WERI-Rb-1 (cell line): ENCODE measurements at regions not wholly inside any gene's neighbourhood (a gene's known extent, or its start where the extent isn't known, plus 50 kb on each side); places are given as distances from the start of the nearest gene placed in this dataset.
"Not testable (repeated sequence)": the region's sequence is repeated elsewhere in the genome, so short reads cannot be mapped to it uniquely, and the experiment has no call there.

Experiments
- DNase-seq: peaks from one replicate; pipeline ENCODE4 v3.0.0-alpha.2; 2020
- H3K27ac ChIP-seq: fragments of 250-450 bp; sonication (Bioruptor Pico); 2 replicates; pipeline ENCODE4 v1.5.1; 2020; ENCODE audit warnings: mild to moderate bottlenecking, moderate library complexity
- H3K27me3 ChIP-seq: fragments of 250-450 bp; sonication (Bioruptor Pico); 2 replicates; pipeline ENCODE4 v1.5.1; 2021; ENCODE audit warnings: mild to moderate bottlenecking, low read depth, moderate library complexity; ENCODE audit not compliant: insufficient read depth, severe bottlenecking
- H3K36me3 ChIP-seq: fragments of 250-450 bp; sonication (Bioruptor Pico); 2 replicates; pipeline ENCODE4 v1.5.1; 2020; ENCODE audit warnings: mild to moderate bottlenecking, moderate library complexity
- H3K4me3 ChIP-seq: 2 replicates; pipeline ENCODE4 v1.5.1; 2011; ENCODE audit warnings: low read depth, mild to moderate bottlenecking, control low read depth, low read length
- H3K9me3 ChIP-seq: fragments of 250-450 bp; sonication (Bioruptor Pico); 2 replicates; pipeline ENCODE4 v1.5.1; 2021; ENCODE audit warnings: mild to moderate bottlenecking, moderate library complexity; ENCODE audit not compliant: severe bottlenecking
- TF ChIP-seq, protein P1 (sequence below): IDR thresholded peaks from 2 replicates; pipeline ENCODE4 v1.5.1; 2011; ENCODE audit warnings: low read depth, mild to moderate bottlenecking, control low read depth, inconsistent platforms, low read length

DNA sequence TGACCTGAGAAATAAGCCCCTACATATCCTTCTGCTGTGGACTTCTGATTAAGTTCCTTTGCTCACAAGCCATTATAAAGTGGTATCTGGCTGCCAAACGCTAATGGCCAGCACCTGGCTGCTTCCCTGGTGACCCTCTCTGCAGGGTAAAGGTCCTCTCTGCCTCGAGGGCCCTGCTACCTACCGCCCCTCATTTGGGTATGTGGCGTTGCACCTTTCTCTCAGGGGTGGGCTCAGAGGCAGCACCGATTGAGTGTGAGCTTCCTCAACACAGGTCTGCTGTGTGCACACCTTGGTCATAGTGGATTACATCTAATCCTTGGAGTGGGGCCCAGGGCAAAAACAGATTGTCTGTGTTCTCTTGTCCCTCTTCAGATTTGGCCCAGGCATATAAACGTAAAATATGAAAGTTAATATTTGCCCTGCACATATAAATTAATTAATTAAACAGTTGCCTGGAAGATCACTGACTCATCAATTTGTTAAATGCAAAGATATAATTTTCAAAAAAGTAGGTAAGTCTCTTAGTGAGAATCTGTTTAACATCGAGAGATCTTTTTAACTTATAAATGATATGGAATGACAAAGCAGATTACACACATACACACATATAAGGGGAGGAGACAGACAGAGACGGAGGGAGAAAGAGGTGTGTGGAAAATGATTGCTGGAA, 174.5 kb upstream of the SMIM31 start:
- peaks cover 5% of the 10 kb centered on the region for H3K9me3 ChIP-seq
- H3K36me3 ChIP-seq: no peaks in the 10 kb centered on the region
- no peak overlapping the region for H3K27ac ChIP-seq
- DNase-seq: no peak
- no peaks in the 10 kb centered on the region for H3K27me3 ChIP-seq
- no peak overlapping the region for H3K4me3 ChIP-seq
- TF ChIP-seq, protein P1, sequence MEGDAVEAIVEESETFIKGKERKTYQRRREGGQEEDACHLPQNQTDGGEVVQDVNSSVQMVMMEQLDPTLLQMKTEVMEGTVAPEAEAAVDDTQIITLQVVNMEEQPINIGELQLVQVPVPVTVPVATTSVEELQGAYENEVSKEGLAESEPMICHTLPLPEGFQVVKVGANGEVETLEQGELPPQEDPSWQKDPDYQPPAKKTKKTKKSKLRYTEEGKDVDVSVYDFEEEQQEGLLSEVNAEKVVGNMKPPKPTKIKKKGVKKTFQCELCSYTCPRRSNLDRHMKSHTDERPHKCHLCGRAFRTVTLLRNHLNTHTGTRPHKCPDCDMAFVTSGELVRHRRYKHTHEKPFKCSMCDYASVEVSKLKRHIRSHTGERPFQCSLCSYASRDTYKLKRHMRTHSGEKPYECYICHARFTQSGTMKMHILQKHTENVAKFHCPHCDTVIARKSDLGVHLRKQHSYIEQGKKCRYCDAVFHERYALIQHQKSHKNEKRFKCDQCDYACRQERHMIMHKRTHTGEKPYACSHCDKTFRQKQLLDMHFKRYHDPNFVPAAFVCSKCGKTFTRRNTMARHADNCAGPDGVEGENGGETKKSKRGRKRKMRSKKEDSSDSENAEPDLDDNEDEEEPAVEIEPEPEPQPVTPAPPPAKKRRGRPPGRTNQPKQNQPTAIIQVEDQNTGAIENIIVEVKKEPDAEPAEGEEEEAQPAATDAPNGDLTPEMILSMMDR: no peak

DNA sequence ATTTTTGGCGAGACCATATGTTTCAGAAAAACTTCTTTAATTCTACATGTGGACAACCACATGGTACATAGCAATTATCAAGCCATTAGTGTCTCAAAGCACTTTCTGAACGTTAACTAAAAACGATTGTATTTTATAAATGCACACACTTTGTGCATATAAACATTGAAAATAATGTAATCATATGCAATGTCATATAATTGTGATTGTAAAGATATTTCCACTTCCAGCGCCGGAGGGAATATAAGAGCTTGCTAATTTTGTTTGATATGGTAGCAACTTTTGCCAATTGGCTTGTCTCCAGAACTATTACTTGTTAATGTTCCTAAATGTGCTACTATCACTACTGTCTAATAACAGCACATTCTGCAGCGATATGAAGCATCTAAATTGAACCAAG, 162.3 kb upstream of the SMIM31 start:
- H3K27me3 ChIP-seq: no peaks in the 10 kb centered on the region
- no peak overlapping the region for H3K4me3 ChIP-seq
- no peaks in the 10 kb centered on the region for H3K9me3 ChIP-seq
- no peaks in the 10 kb centered on the region for H3K36me3 ChIP-seq
- H3K27ac ChIP-seq: no peak overlapping the region
- no peak for DNase-seq
- TF ChIP-seq, protein P1: no peak

DNA sequence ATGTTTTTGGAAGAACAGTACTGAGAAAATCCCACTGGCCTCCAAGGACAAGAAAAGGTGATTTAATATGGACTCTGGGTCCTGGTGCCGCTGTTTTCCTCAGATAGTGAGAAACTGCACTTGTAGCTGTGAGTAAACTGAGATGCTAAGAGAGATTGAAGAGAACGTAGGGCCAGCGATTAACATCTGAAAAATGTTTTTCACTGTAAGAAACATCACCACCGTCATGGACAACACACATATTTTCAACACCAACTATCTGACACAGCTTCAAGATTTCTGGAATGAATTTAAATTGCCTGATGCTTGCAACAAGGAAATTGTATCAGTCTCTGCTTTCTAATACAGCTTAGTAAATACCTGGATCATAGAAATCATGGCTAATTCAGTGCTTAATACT, 158.2 kb upstream of the SMIM31 start:
- TF ChIP-seq, protein P1: no peak
- Histone ChIP-seq H3K4me3 (no peak overlapping the region), H3K27me3 (no peaks in the 10 kb centered on the region), H3K27ac (no peak overlapping the region), H3K9me3 (no peaks in the 10 kb centered on the region), H3K36me3 (no peaks in the 10 kb centered on the region)
- DNase-seq: no peak

DNA sequence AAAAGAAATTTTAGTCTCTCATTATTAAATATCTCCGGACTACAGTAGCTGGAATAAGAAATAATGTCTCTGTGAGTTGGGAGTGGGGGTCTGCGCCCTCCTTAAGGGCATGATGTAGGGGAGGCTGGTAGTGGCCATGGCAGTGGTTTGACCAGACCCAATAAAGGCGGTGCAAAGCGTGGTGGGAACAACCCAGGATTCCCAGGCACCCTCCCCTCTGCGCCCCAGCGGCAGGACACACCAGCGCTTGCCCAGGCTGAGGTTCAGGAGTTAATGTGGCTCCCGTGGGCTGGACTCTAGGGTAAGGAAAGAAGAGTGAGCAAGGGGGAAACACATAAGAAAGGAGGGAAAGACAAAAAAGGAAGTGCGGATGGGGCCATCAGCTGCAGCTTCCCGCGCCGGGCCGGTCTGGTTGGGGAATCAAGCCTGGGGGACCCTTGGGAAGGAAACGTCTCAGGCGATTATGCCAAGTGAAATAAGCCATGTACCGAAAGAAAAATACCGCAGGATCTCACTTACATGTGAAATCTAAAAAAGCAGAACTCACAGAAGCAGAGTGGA, 157.5 kb upstream of the SMIM31 start:
- Histone ChIP-seq H3K27ac (no peak overlapping the region), H3K36me3 (no peaks in the 10 kb centered on the region), H3K9me3 (no peaks in the 10 kb centered on the region), H3K4me3 (no peak overlapping the region), H3K27me3 (no peaks in the 10 kb centered on the region)
- TF ChIP-seq, protein P1: no peak
- DNase-seq: no peak

DNA sequence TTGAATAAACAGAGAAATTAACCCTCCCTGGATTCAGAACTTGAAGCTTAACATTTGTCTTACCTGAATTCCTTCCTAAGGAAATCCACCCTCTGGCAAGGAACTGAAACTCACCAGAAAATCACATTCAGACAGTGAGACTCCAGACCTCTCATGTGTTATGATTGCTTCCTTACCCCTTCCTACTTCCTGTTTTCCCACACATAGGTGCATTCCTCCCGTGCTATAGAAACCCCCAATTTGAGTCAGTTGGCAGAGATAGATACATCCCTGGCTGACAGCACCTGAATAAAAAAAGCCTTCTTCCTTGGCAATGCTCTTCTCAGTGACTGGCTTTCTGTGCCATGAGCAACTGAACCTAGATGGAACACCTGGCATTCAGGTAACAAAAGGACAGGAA, 157.0 kb upstream of the SMIM31 start:
- TF ChIP-seq, protein P1: no peak
- Histone ChIP-seq H3K27ac (no peak overlapping the region), H3K4me3 (no peak overlapping the region), H3K27me3 (no peaks in the 10 kb centered on the region), H3K9me3 (no peaks in the 10 kb centered on the region), H3K36me3 (no peaks in the 10 kb centered on the region)
- no peak for DNase-seq

DNA sequence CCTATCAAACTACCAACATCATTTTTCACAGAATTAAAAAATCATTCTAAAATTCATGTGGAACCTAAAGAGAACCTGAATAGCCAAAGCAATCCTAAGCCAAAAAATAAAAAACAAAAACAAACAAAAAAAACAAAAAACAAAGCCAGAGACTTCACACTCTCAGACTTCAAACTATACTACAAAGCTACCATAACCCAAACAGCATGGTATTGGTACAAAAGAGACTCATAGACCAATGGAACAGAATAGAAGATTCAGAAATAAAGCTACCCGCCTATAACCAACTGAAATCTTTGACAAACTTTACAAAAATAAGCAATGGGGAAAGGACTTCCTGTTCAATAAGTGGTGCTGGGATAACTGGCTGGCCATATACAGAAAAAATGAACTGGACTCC, 152.3 kb upstream of the SMIM31 start:
- TF ChIP-seq, protein P1: no peak
- DNase-seq: no peak
- no peaks in the 10 kb centered on the region for H3K27me3 ChIP-seq
- no peaks in the 10 kb centered on the region for H3K36me3 ChIP-seq
- no peak overlapping the region for H3K4me3 ChIP-seq
- H3K9me3 ChIP-seq: no peaks in the 10 kb centered on the region
- no peak overlapping the region for H3K27ac ChIP-seq

DNA sequence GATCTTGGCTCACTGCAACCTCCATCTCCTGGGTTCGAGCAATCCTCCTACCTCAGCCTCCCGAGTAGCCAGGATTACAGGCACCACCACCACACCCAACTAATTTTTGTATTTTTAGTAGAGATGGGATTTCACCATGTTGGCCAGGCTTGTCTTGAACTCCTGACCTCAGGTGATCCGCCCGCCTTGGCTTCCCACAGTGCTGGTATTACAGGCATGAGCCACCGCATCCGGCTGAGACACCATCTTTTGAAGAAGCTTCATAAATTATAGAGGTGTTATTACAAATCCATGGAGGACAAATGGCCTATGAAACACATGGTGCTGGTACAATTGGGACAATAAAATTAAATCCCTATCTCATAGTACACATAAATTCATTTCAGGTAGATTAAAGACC, 148.1 kb upstream of the SMIM31 start:
- not testable (repeated sequence) for H3K4me3 ChIP-seq, H3K36me3 ChIP-seq, DNase-seq, H3K27me3 ChIP-seq, H3K9me3 ChIP-seq, H3K27ac ChIP-seq
